Activated naive CD8-positive, alpha-beta T cell (primary cell): ENCODE measurements at regions not wholly inside any gene's neighbourhood (a gene's known extent, or its start where the extent isn't known, plus 50 kb on each side); places are given as distances from the start of the nearest gene placed in this dataset.
"Not testable (repeated sequence)": the region's sequence is repeated elsewhere in the genome, so short reads cannot be mapped to it uniquely, and the experiment has no call there.

ENCODE experiments used
- H3K27ac Mint-ChIP-seq: one replicate; pipeline ENCODE4 v1.8.0; 2021; ENCODE audit warnings: mixed read lengths
- H3K27me3 Mint-ChIP-seq: one replicate; pipeline ENCODE4 v1.8.0; 2021; ENCODE audit warnings: mixed read lengths
- H3K36me3 Mint-ChIP-seq: one replicate; pipeline ENCODE4 v1.8.0; 2021; ENCODE audit warnings: mixed read lengths
- H3K4me1 Mint-ChIP-seq: one replicate; pipeline ENCODE4 v1.8.0; 2021; ENCODE audit warnings: low read depth, mixed read lengths
- H3K4me3 Mint-ChIP-seq: one replicate; pipeline ENCODE4 v1.8.0; 2021; ENCODE audit warnings: mild to moderate bottlenecking, mixed read lengths
- H3K9me3 Mint-ChIP-seq: one replicate; pipeline ENCODE4 v1.8.0; 2021; ENCODE audit warnings: low read depth, mixed read lengths

DNA sequence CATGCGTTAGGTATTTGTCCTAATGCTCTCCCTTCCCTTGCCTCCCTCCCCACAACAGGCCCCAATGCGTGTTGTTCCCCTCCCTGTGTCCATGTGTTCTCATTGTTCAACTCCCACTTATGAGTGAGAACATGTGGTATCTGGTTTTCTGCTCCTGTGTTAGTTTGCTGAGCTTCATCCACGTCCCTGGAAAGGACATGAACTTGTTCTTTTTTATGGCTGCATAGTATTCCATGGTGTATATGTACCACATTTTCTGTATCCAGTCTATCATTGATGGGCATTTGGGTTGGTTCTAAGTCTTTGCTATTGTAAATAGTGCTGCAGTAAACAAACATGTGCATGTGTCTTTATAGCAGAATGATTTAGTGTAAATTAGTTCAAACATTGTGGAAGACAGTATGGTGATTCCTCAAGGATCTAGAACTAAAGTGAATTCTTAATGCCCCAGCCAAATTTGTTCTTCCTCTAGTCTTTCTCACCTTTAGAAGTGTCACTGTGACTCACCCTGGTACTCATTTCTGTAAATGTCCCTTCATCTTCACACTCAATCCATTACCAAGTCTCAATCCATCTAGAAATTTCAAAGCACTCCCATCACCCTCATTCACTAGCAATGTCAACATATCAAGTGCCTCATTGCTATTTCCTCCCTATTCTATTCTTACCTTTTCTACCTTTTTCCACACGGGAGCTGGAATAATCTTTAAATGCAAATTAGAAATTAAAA, 123.9 kb downstream of the MREG start:
- not testable (repeated sequence) for H3K4me1 Mint-ChIP-seq, H3K9me3 Mint-ChIP-seq, H3K27me3 Mint-ChIP-seq, H3K27ac Mint-ChIP-seq, H3K36me3 Mint-ChIP-seq, H3K4me3 Mint-ChIP-seq

DNA sequence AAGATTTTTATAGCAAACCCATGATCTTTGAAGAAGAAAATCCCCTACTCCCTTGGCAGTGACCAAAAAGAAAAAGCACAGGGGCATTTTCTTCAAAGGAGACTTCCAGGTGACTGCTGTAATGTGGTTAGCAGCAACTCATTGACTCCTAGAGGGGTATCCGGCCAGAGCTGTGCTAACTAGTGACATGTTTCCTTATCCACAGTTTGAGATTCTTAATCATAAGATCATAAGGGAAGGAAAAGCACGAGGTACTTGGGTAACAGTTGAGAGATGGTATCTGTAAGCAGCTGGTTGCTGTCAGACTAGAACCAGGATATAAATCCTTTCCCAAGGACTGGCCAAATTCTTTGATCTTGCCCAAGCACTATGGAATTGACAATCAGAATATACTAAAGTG, 124.7 kb downstream of the MREG start:
- no peaks in the 10 kb centered on the region for H3K36me3 Mint-ChIP-seq

DNA sequence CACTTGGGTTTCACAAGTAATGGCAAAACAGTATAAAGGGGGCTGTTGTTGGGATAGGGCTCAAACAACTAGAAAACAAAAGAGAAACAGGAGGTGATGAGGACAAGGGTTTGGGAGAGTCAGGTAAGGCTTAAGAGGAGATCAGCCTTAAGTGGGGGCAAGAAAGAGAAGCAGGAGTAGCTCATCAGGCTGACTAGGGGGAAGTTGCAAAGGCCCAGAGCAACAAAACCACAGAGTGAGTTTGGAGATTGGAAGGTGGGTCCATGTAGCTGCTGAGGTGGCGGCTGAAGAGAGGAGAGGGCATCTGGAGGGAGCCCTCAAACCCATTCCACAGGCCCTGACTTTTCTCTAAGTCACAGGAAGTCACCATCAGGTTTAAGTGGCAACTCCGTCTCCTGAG, 126.0 kb downstream of the MREG start:
- no peak overlapping the region for H3K27ac Mint-ChIP-seq
- H3K9me3 Mint-ChIP-seq = no peaks in the 10 kb centered on the region
- no peaks in the 10 kb centered on the region for H3K4me1 Mint-ChIP-seq
- no peaks in the 10 kb centered on the region for H3K36me3 Mint-ChIP-seq
- no peak overlapping the region for H3K4me3 Mint-ChIP-seq
- H3K27me3 Mint-ChIP-seq = peaks cover 6% of the 10 kb centered on the region

More for the DNA sequence above, 124.7 kb downstream of the MREG start:
- H3K27ac Mint-ChIP-seq = no peak overlapping the region
- no peaks in the 10 kb centered on the region for H3K9me3 Mint-ChIP-seq
- peaks cover 6% of the 10 kb centered on the region for H3K27me3 Mint-ChIP-seq
- no peak overlapping the region for H3K4me3 Mint-ChIP-seq
- no peaks in the 10 kb centered on the region for H3K4me1 Mint-ChIP-seq

DNA sequence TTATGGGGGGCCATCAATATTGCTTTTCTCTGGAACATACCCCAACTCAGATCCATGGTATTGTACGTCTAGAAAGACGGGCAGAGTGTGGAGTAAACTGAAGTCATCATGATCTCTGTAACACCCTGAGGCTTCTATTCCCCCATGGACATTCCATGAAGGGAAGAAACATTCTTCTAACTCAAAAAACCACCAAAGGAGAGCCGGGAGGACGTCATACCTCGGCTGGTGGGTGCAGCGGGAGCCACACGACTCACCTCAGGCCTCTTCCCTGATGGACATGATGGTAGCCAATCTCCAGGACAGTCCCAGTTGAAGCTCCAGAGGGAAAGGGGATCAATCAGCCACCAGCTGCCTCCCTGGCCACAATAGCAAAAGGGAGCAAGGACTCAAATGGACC, 127.3 kb downstream of the MREG start:
- Mint-ChIP-seq H3K9me3 (no peaks in the 10 kb centered on the region), H3K36me3 (no peaks in the 10 kb centered on the region), H3K4me1 (no peaks in the 10 kb centered on the region), H3K27ac (no peak overlapping the region), H3K4me3 (no peak overlapping the region), H3K27me3 (peaks cover 3% of the 10 kb centered on the region)

DNA sequence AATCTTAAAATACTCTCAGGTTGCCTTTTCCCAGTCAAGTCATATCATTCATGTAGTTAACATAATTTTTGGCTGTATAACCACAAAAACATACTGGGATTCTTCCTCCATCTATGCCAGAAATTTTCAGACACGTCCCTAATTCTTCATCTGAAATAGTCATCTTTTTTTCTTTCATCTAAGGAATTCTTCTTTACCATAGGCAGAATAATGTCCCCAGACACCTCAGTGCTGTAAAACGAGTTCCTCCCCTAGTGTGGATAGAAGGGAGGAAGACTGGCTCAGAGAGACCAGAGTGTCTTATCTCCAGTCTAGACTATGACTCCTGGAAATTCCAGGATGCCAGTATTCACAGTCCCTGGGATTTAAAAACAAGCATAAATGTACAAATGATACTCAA, 127.8 kb downstream of the MREG start:
- Mint-ChIP-seq H3K27ac (no peak overlapping the region), H3K27me3 (peaks cover under 1% of the 10 kb centered on the region), H3K36me3 (no peaks in the 10 kb centered on the region)

DNA sequence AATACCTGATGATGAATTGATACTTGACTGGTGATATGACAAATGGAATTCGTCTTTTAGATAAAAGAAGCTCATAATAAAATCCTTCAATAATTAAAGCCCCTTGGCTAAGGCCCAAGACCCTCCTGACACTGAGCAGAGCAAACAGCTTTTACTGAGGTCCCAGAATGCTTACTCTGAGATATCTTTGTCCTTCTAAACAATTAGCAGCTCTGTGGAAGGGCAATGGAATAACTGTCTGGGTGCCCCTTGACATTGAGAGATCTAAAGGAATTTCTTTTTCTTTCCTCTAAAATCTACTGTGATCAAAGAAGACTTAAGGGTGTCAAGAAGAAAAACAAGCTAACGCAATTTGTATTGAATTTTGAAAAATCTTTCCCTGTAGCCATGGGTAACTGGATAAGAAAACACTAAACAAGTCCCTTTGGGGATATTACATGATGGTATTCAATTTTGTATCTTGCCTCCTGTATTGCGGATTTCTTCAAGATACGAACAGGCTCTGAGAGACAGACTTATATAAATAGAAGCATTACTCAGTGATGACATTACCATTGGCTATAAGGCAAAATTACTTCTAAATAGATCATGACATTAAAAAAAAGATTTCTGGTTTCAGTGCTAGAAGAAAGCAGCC, 128.8 kb downstream of the MREG start:
- Mint-ChIP-seq H3K4me3 (no peak overlapping the region), H3K27ac (no peak overlapping the region), H3K36me3 (no peaks in the 10 kb centered on the region), H3K27me3 (no peaks in the 10 kb centered on the region), H3K9me3 (no peaks in the 10 kb centered on the region), H3K4me1 (no peaks in the 10 kb centered on the region)

More for the DNA sequence above, 127.8 kb downstream of the MREG start:
- H3K9me3 Mint-ChIP-seq = no peaks in the 10 kb centered on the region
- H3K4me3 Mint-ChIP-seq = no peak overlapping the region
- H3K4me1 Mint-ChIP-seq = no peaks in the 10 kb centered on the region

DNA sequence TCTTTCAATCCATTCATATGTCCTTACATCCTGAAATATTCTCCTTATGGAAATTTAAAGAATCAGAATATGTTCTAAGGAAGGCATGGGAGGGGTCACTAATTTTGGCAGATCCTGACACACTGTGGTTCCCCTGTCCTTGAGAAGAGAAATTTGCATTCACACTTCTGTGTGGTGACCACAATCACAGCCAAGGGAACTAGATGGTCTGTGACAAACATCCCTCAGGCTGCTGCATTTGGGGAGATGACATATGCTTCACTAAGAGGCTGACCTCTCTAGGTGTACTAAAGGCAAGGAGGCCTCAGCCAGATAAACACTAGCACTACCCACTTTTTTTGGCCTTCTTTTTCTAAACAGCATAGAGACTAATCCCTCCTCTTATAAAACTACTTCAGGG, 129.6 kb downstream of the MREG start:
- H3K27me3 Mint-ChIP-seq = peaks cover 2% of the 10 kb centered on the region
- no peak overlapping the region for H3K27ac Mint-ChIP-seq
- H3K9me3 Mint-ChIP-seq = no peaks in the 10 kb centered on the region
- H3K36me3 Mint-ChIP-seq = no peaks in the 10 kb centered on the region
- H3K4me3 Mint-ChIP-seq = no peak overlapping the region
- no peaks in the 10 kb centered on the region for H3K4me1 Mint-ChIP-seq

DNA sequence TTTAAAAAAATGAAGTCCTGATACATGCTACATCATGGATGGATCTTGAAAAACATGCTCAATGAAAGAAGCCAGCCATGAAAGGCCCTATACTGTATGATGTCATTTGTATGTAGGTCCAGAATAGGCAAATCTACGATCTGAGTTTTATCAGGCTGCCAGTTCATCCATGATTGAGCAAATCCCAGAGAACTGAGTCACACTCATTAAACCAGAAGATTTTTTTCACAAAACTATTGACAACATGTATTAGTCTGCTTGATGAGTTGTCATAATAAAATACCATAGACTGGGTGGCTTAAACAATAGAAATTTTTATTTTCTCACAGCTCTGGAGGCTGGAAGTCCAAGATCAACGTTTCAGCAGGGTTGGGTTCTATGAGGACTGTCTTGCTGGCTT, 130.7 kb downstream of the MREG start:
- no peaks in the 10 kb centered on the region for H3K36me3 Mint-ChIP-seq
- no peak overlapping the region for H3K4me3 Mint-ChIP-seq
- no peaks in the 10 kb centered on the region for H3K9me3 Mint-ChIP-seq
- H3K27me3 Mint-ChIP-seq = peaks cover 2% of the 10 kb centered on the region
- no peaks in the 10 kb centered on the region for H3K4me1 Mint-ChIP-seq
- no peak overlapping the region for H3K27ac Mint-ChIP-seq

DNA sequence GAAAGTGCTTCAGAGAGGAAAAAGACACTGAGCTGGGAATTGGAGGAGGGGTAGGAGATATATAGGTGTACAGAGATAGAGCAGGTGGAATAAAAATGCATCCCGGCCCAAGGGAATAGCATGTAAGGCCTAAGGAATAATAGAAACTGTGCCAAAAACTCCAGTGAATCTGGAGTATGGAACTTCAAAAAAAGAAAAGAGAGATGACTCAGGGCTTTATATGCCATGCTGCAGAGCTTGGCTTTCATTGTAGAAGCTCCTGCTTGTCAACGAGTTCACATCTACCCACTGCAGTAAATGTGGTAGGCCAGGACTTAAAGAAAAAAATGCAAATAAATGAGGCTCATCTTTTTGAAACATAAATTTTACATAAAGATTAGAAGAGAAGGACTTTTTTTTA, 131.8 kb downstream of the MREG start:
- no peak overlapping the region for H3K4me3 Mint-ChIP-seq
- H3K4me1 Mint-ChIP-seq = no peaks in the 10 kb centered on the region
- no peaks in the 10 kb centered on the region for H3K9me3 Mint-ChIP-seq
- no peaks in the 10 kb centered on the region for H3K36me3 Mint-ChIP-seq
- H3K27me3 Mint-ChIP-seq = peaks cover 6% of the 10 kb centered on the region
- H3K27ac Mint-ChIP-seq = no peak overlapping the region

DNA sequence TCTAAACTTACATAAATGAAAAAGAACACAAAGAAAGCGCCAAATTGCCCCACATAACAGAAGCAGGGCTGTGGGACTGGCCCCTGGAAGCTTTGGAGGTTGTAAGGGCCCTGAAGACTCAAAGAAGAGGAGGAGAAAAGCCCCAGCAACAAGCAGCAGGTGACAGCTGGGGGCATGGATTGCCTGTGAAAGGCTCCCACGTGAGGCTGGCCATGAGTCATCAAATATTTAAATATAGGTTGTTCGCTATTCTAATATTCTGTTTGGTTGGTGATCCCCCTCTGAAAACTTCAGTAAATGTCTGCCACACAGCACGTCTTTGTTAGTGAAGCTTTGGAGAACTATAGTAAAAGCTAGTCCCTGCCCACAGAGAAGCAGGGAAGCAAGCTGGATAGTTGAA, 132.4 kb downstream of the MREG start:
- H3K36me3 Mint-ChIP-seq = no peaks in the 10 kb centered on the region
- no peak overlapping the region for H3K4me3 Mint-ChIP-seq
- H3K4me1 Mint-ChIP-seq = no peaks in the 10 kb centered on the region
- H3K9me3 Mint-ChIP-seq = no peaks in the 10 kb centered on the region
- peaks cover 6% of the 10 kb centered on the region for H3K27me3 Mint-ChIP-seq
- H3K27ac Mint-ChIP-seq = no peak overlapping the region

DNA sequence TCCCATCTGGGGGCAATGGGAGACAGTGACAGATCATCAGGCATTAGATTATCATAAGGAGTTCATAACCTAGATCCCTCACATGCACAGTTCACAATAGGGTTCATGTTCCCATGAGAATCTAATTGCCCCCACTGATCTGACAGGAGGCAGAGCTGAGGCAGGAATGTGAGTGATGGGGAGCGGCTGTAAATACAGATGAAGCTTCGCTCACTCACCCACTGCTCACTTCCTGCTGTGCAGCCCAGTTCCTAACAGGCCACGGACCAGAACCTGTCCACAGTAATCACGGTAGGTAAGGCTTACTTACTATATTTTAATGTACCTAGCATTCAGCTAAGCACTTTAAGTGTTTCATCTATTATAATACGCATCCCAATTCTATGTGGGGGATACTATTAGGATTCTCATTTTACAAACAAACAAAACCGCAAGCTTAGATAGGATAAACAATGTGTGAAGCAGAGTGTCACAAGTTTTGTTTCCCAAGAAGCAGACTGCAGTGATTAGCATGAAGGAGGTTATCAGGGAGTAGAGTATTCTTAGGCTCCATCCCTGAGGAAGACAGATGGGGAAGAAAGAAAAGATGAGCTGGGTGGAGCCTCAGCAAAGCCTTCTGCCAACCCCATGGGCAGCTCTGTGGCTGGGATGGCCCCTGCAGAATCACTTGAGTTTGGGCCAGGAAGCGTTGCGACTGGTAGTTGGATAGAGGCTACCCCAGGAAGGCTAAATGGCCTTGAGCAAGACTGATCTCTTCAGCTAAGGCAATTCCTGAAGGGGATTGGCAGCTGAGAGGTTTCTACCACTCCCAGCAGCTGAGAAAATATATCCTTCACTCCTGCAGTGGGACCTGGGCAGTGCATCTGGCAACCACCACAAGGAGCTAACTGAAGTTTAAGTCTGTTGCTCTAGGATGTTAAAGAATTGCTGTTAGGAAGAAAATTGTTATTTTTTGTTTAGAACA, 133.1 kb downstream of the MREG start:
- peaks cover 6% of the 10 kb centered on the region for H3K27me3 Mint-ChIP-seq
- no peak overlapping the region for H3K4me3 Mint-ChIP-seq
- H3K4me1 Mint-ChIP-seq = no peaks in the 10 kb centered on the region
- no peak overlapping the region for H3K27ac Mint-ChIP-seq
- no peaks in the 10 kb centered on the region for H3K36me3 Mint-ChIP-seq
- no peaks in the 10 kb centered on the region for H3K9me3 Mint-ChIP-seq

DNA sequence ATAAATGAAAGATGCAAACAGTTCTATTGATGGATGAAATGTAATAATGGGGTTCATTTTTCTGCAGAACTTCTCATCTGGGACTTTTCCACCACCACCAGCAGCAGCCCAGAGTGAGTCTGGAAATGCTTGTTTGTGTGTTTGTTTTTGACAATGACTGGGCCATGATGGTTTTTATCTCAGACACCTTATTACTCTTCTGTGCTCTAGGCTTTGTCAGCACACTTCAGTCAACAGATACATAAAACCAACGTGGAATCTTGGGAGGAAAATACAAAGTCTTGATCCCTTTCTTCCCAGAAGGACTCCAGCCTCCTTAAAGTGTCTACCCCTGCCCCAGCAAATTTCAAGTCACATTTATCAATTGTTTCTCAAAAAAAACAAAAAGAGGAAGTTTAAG, 134.0 kb downstream of the MREG start:
- peaks cover 8% of the 10 kb centered on the region for H3K27me3 Mint-ChIP-seq

DNA sequence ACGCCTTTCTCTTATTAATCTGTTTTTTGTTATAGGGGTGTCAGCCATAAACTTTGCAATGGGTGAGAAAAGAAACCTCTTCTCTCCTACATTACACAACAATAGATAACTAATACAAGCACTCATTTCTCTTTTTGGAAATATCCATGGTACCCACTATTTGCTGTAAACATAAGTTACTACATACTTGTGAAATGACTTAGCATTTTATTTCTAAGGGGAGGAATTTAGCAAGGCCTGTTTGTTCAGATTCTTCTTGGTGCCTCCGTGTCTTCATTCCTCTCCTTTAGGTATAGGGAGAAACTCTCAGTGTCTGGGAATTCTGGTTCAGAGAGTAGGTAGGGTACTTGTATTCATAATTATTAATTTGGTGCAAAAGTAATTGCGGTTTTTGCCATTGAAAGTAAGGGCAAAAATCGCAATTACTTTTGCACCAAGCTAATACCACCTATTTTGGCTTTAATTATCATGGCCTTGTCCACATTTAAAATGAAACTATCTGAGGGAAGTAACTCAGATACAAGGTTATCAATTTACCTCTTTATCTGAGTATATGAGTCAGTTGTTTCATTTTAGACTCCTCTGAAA, 134.8 kb downstream of the MREG start:
- H3K36me3 Mint-ChIP-seq = no peaks in the 10 kb centered on the region
- H3K27me3 Mint-ChIP-seq = peaks cover 8% of the 10 kb centered on the region
- no peaks in the 10 kb centered on the region for H3K9me3 Mint-ChIP-seq
- no peaks in the 10 kb centered on the region for H3K4me1 Mint-ChIP-seq
- no peak overlapping the region for H3K27ac Mint-ChIP-seq
- no peak overlapping the region for H3K4me3 Mint-ChIP-seq

More for the DNA sequence above, 134.0 kb downstream of the MREG start:
- Mint-ChIP-seq H3K27ac (no peak overlapping the region), H3K4me3 (no peak overlapping the region), H3K4me1 (no peaks in the 10 kb centered on the region), H3K9me3 (no peaks in the 10 kb centered on the region), H3K36me3 (no peaks in the 10 kb centered on the region)

DNA sequence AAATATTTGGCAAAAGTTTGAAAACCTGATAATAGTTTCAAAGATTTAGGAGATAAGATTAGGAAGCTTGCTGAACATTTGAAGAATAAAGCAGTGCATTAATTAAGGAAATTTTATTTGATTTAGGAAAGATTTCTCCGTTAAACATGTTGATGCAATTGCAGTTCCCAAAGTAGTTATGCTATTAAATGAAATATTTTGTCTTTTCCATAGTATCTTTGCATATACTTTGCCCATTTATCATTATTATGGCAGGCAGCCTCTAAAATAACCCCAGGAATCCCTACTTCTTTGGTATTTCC, 136.5 kb downstream of the MREG start:
- no peaks in the 10 kb centered on the region for H3K36me3 Mint-ChIP-seq
- H3K9me3 Mint-ChIP-seq = no peaks in the 10 kb centered on the region
- H3K4me1 Mint-ChIP-seq = no peaks in the 10 kb centered on the region
- no peak overlapping the region for H3K4me3 Mint-ChIP-seq
- H3K27me3 Mint-ChIP-seq = peaks cover 8% of the 10 kb centered on the region
- no peak overlapping the region for H3K27ac Mint-ChIP-seq
